Thyroid gland (tissue), 4 donors: ENCODE measurements at regions not wholly inside any gene's neighbourhood (a gene's known extent, or its start where the extent isn't known, plus 50 kb on each side); places are given as distances from the start of the nearest gene placed in this dataset.

Experiments
- DNase-seq, 2 donors: peaks; one replicate each; pipeline ENCODE4 v3.0.0-alpha.2; 2019
- H3K27ac ChIP-seq, 3 donors: fragments of 200-600 bp; sonication (generic); 1 replicate in 2 of 3; 2 replicates in 1 of 3; pipeline ENCODE4 v1.5.1; 2016 to 2019; ENCODE audit warnings: mild to moderate bottlenecking in 1 of 3, moderate library complexity in 1 of 3
- H3K27me3 ChIP-seq: fragments of 200-600 bp; sonication (generic); one replicate; pipeline ENCODE4 v1.5.1; 2019
- H3K36me3 ChIP-seq, 2 donors: fragments of 200-600 bp; sonication (generic); one replicate each; pipeline ENCODE4 v1.5.1; 2016 to 2019
- H3K4me1 ChIP-seq, 2 donors: fragments of 200-600 bp; sonication (generic); one replicate each; pipeline ENCODE4 v1.5.1; 2017 to 2019
- H3K4me3 ChIP-seq, 3 donors: fragments of 200-600 bp; sonication (generic); replicated peaks in 1 of 3; 1 replicate in 2 of 3; 2 replicates in 1 of 3; pipeline ENCODE4 v1.5.1; 2016; ENCODE audit warnings: mild to moderate bottlenecking in 1 of 3
- H3K9me3 ChIP-seq: fragments of 200-600 bp; sonication (generic); one replicate; pipeline ENCODE4 v1.5.1; 2017
- POLR2A ChIP-seq, 2 donors: fragments of 450-650 bp; IDR thresholded peaks; one replicate each; pipeline ENCODE4 v1.6.1; 2017; ENCODE audit warnings: antibody characterized with exemption in 2 of 2, mild to moderate bottlenecking in 2 of 2, moderate library complexity in 1 of 2
- WGBS, 2 donors: methylation state at CpG; one replicate each; pipeline ENCODE4 v1.1.5; 2017; 5-methylcytosine and 5-hydroxymethylcytosine counted together
- intact Hi-C: fragments of 100-400 bp; cut with DNase I; formaldehyde crosslinking; loops from one replicate; pipeline ENCODE4 v1.15.1; 2023
- TF ChIP-seq, protein P1 (sequence below), 6 experiments: fragments of 200-600 bp in 3 of 6; fragments of 450-650 bp in 3 of 6; sonication (generic) in 3 of 6; IDR thresholded peaks; one replicate each; pipeline ENCODE4 v1.5.1; 2016 to 2019; ENCODE audit warnings: antibody characterized with exemption in 6 of 6, mild to moderate bottlenecking in 2 of 6, inconsistent platforms in 1 of 6, moderate library complexity in 1 of 6

DNA sequence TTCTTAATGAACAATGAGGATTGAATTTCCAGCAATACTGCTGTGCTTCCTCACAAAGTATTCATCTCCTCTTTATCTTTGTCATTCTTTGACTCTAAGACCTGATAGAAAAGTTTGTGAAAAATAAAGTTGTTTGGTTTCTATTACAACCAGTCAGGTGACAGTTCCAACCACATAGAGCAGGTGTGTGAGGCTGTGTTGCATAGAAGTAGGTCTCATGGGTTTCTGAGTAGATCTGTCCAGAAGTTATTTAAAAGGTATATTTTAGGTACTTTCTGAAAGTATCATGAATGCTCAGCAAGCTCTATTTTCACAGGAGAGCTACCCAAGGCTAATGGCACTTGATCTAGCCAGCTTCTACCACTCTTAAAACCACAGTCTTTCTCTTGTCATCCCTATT, 637.0 kb downstream of the DNAH5 start:
- Histone ChIP-seq H3K27me3 (no peaks in the 10 kb centered on the region), H3K36me3 (no peaks in the 10 kb centered on the region), H3K4me1 (no peaks in the 10 kb centered on the region), H3K27ac (no peak overlapping the region), H3K4me3 (no peak overlapping the region), H3K9me3 (no peaks in the 10 kb centered on the region)
- DNase-seq = no peak
- TF ChIP-seq POLR2A (IDR thresholded peaks at IDR 0.05) = no peak
- TF ChIP-seq, protein P1, sequence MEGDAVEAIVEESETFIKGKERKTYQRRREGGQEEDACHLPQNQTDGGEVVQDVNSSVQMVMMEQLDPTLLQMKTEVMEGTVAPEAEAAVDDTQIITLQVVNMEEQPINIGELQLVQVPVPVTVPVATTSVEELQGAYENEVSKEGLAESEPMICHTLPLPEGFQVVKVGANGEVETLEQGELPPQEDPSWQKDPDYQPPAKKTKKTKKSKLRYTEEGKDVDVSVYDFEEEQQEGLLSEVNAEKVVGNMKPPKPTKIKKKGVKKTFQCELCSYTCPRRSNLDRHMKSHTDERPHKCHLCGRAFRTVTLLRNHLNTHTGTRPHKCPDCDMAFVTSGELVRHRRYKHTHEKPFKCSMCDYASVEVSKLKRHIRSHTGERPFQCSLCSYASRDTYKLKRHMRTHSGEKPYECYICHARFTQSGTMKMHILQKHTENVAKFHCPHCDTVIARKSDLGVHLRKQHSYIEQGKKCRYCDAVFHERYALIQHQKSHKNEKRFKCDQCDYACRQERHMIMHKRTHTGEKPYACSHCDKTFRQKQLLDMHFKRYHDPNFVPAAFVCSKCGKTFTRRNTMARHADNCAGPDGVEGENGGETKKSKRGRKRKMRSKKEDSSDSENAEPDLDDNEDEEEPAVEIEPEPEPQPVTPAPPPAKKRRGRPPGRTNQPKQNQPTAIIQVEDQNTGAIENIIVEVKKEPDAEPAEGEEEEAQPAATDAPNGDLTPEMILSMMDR (IDR thresholded peaks at IDR 0.05) = no peak
- intact Hi-C loops = no loop called here

DNA sequence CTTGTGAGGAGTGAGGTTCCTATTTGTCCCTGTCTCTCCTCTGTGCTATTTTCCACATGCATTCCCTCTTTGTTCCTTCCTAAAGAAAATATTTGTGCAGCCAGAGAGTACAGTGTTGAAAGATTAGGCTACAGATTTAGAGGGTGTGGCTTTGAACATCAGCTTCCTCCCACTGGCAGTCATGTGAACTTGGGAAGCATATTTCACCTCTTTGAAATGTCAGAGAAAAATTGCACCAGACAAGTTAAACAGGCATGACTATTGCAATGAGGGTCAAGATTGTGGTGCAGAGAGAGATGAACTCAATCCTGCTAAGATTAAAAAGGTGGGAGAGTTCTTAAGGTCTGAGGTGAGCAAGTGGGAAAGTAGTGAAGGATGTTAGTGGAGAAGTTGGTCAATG, 641.0 kb downstream of the DNAH5 start:
- intact Hi-C loops = no loop called here

DNA sequence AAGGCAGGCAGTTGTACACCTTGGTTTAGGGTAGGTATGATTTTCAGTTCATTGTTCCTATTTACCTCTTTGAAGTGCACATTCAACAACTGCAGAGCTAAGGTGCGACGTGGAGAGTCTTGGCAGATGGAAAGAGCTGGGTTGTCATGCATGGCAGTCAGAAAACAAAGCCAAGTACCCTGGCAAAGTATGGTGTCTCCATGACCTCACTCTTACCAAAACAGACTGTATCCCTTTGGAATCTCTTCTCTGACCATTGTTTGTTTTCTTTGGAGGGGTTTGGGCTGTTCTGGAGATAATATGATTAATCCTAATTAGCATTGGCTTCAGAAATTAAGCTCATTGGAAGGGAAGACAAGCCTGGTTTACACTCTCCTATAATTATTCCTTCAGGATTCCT, 665.7 kb downstream of the DNAH5 start:
- intact Hi-C loops = no loop called here
- Histone ChIP-seq H3K36me3 (no peaks in the 10 kb centered on the region), H3K4me1 (no peaks in the 10 kb centered on the region), H3K4me3 (no peak overlapping the region), H3K27me3 (no peaks in the 10 kb centered on the region), H3K27ac (no peak overlapping the region), H3K9me3 (no peaks in the 10 kb centered on the region)
- DNase-seq = no peak
- TF ChIP-seq, protein P1 (IDR thresholded peaks at IDR 0.05) = no peak
- no peak for TF ChIP-seq POLR2A (IDR thresholded peaks at IDR 0.05)
- WGBS, 2 donors = 13 to 15% methylated on average over 2 of the region's 2 CpGs

More for the DNA sequence above, 641.0 kb downstream of the DNAH5 start:
- Histone ChIP-seq H3K4me1 (no peaks in the 10 kb centered on the region), H3K9me3 (no peaks in the 10 kb centered on the region), H3K36me3 (no peaks in the 10 kb centered on the region), H3K4me3 (no peak overlapping the region), H3K27me3 (no peaks in the 10 kb centered on the region), H3K27ac (no peak overlapping the region)
- no peak for TF ChIP-seq POLR2A (IDR thresholded peaks at IDR 0.05)
- TF ChIP-seq, protein P1 (IDR thresholded peaks at IDR 0.05) = no peak
- no peak for DNase-seq

DNA sequence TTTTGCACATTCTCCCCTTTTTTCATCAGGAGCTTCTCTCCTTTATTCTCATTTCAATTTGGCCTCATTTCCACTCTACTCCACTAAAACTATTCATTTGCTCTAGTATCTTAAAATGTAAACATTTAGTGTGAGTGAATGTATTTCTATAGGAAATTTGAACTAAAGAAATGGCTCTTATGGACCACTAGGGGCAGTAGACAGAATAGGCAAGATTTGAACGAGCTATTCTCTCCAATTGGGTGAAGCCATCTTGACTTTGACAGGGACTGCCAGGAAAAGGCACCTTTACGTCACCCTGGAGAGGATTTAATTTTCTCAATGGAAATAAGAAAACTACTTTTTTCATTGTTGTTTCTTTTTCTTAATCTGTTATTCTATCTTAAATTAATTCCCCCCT, 666.3 kb downstream of the DNAH5 start:
- DNase-seq = no peak
- no peak overlapping the region for H3K27ac ChIP-seq
- no peaks in the 10 kb centered on the region for H3K4me1 ChIP-seq
- TF ChIP-seq, protein P1 (IDR thresholded peaks at IDR 0.05) = no peak
- TF ChIP-seq POLR2A (IDR thresholded peaks at IDR 0.05) = no peak
- H3K27me3 ChIP-seq = no peaks in the 10 kb centered on the region
- no peaks in the 10 kb centered on the region for H3K9me3 ChIP-seq
- intact Hi-C loops = no loop called here
- WGBS, 2 donors = 81 to 89% methylated on average over 2 of the region's 2 CpGs
- no peak overlapping the region for H3K4me3 ChIP-seq
- no peaks in the 10 kb centered on the region for H3K36me3 ChIP-seq

DNA sequence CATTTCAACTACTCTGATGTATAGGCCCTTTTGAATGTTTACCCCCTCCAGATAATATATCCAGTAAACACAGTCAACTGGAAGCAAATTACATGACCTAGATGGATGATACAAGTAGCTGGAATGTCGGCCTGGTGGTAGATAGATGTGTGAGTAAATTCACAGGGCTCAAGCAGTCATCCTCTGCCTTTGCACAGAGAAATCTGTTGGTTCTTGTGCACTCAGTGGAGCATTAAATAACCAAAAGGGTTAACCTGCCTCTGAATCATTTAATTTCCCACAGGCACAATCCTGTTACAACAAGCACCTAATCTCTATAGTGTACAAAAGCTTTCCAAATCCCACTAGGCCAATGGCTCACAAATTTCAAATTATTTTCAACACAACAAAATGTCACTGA, 668.3 kb downstream of the DNAH5 start:
- Histone ChIP-seq H3K4me3 (no peak overlapping the region), H3K36me3 (no peaks in the 10 kb centered on the region), H3K9me3 (no peaks in the 10 kb centered on the region), H3K27ac (no peak overlapping the region), H3K4me1 (no peaks in the 10 kb centered on the region), H3K27me3 (no peaks in the 10 kb centered on the region)
- TF ChIP-seq, protein P1 (IDR thresholded peaks at IDR 0.05) = no peak
- TF ChIP-seq POLR2A (IDR thresholded peaks at IDR 0.05) = no peak
- no peak for DNase-seq
- WGBS, 2 donors = 44 to 70% methylated on average over 1 of the region's 1 CpG
- intact Hi-C loops = no loop called here
